Caki2 (cell line): ENCODE measurements at regions not wholly inside any gene's neighbourhood (a gene's known extent, or its start where the extent isn't known, plus 50 kb on each side); places are given as distances from the start of the nearest gene placed in this dataset.
"Not testable (repeated sequence)": the region's sequence is repeated elsewhere in the genome, so short reads cannot be mapped to it uniquely, and the experiment has no call there.

Experiments used
- DNase-seq: peaks from one replicate; pipeline ENCODE4 v3.0.0-alpha.2; 2015; ENCODE audit warnings: low read depth
- in situ Hi-C: cut with HindIII; loops from 2 replicates; pipeline ENCODE4 v1.10.0; 2016; ENCODE audit warnings: low sequenced_read_pairs, low pct_unique_long_range_greater_than_20kb, mixed read lengths

DNA sequence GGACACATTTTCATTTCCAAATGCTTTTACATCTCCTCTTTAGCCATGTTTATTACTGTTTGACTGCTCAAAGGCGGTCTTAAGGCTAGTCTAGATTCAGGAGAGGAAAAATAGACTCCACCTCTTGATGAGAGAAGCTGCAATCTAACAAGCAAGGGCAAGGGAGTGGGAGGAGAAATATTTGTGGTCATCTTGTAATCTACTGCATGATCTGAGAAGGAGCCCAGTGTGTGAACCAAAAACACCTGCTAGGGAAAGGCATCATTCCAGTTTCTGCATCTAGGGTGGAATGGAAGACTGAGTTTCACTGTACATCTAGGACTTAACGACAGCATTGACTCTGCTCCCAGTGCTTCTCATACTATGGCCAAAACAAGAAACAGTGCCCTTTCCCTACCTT lies 232.2 kb upstream of the HS3ST3A1 start:
- DNase-seq = no peak
- in situ Hi-C loops = no loop called here

DNA sequence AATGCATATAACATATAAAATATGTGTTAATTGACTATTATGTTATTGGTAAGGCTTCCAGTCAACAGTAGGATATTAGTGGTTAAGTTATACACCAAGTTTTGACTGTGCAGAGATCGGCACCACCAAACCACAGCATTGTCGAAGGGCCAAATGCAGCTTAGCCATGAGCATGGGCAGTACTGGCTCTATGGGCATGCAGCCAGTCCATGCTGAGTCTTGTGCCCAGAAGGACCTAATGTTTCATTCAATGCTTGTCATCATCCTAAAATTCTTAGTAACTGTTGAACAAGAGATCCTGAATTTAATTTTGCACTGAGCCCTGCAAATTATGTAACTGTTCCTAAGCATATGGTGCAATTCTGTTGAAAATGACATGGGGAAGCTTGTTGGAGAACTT lies 233.4 kb upstream of the HS3ST3A1 start:
- DNase-seq = no peak
- in situ Hi-C loops = no loop called here

DNA sequence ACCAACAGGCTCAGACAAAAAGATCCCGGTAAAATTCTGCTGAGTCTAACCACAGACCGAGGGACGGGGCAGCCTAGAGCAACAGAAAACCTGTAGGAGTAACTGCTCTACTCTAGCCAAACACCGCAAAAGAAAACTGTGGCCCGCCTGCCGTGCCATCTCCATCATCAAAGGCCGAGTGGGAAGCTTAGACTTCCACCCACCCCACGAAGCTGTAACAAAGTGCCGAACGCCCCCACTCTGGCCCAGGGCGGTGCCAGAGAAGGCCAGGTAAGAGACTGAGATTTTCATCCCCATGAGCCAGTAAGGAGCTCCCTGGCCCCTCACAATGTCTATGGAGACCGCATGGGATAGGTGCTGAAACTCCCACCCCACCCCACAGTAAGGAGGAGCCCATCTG lies 231.9 kb upstream of the COX10 start:
- no peak for DNase-seq
- in situ Hi-C loops = no loop called here

DNA sequence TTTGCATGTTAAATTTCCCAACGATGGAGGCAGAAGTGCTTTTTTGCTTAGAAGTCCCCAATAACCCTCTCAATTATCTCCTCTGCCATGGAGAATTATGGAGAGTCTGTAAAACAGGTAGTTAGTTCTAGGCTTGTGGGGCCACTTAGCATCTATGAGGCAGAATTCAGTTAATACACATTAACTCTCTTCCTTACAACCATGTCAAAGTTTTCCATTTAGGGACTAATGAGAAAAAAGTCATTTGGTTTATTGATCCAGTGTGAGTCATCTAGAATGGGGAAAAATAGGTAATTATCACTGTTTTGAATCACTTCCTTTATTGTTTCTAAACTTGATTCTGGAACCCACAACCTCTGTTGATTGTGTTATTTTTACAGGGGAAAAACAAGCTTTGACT lies 229.1 kb upstream of the COX10 start:
- no peak for DNase-seq
- in situ Hi-C loops = no loop called here

DNA sequence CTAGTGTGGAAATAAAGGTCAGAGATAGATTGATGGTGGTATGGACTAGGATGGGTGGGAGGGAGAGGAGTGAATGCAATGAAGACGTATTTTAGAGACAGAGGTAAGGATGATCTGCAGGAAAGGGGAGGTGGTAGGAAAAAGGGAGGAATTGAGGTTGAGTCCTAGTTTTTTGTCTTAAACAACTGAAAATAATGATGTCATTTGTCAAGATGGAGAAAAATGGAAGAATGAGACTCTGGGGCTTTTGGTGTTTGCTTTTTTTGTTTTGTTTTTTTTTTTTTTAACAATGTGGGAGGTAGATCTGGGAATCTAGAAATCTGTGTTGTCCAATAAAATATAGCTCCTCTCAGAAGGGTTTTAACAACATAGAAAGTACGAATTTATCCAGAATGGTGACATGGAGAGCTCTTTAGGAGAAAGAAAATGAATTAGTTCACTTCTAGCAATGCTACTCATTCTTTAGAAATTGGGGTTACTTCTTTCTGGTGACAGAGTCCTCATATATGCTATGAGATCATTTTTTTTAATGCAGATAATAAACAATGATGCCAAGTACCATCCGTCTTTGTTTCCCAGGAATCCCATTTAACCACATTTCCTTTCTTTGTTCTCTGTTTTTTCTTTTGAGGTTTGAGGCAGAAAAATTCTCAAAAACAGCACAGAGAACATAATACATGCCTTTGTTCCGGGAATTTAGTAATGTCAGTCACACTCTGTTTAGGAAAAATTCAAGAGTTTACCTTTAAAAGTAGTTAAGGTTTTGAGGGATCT lies 225.3 kb upstream of the COX10 start:
- in situ Hi-C loops = no loop called here
- no peak for DNase-seq

DNA sequence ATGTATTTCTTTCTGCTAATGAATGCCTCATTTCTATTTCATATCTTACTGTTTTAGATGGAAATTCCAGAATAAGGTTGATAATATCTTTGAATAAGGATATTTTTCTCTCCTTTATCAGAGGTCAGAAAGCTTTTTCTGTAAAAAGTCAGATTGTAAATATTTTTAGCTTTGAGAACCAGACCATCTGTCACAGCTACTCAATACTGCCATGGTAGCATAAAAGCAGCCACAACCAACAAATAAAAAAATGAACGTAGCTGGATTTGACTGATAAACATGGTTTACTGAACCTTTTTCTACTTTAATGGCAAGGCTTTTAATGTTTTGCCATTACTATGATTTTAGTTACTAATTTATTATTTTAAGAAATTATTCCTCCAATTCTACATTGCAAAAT lies 217.4 kb upstream of the COX10 start:
- no peak for DNase-seq
- in situ Hi-C loops = no loop called here

DNA sequence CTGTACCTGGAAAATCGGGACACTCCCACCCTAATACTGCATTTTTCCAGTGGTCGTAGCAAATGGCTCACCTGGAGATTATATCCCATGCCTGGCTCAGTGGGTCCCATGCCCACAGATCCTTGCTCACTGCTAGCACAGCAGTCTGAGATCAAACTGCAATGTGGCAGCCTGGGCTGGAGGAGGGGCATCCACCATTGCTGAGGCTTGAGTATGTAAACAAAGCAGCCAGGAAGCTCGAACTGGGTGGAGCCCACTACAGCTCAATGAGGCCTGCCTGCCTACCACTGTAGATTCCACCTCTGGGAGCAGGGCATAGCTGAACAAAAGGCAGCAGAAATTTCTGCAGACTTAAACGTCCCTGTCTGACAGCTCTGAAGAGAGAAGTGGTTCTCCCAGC lies 213.6 kb upstream of the COX10 start:
- in situ Hi-C loops, DNase-seq: not testable (repeated sequence)

DNA sequence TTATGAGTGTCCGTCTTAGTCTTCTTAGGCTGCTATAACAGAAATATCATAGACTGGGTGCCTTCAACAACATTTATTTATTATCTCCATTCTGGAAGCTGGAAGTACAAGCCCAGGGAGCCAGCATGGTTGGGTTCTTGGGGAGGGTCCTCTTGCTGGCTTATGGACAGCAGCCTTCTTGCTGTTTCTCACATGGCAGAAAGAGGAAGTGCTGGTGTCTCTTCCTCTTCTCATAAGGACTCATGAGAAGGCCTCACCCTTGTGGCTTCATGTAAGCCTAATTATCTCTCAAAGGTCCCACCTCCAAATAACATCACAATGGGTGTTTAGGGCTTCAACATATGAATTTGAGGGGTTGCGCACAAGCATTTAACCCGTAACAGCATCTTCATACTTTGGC lies 207.0 kb upstream of the COX10 start:
- DNase-seq = no peak
- in situ Hi-C loops = no loop called here

DNA sequence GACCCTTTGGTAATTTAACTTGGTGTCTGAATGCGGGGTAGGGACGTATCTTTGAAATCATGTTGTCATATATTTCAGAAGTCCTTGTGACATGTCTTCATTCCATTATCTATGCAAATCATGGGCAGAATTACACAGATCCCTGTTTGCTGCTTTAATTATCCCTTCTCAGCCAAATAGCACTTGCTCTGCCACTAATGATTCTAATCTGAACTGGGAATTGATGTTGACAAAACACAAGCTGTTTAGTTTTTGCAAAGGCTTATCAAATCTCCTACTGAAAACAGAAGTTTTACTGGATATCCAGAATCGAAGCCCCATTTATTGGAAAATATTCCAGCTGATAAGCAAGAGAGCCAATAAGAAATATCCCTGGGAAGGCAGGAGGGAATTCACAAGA lies 205.9 kb upstream of the COX10 start:
- in situ Hi-C loops = no loop called here
- no peak for DNase-seq

DNA sequence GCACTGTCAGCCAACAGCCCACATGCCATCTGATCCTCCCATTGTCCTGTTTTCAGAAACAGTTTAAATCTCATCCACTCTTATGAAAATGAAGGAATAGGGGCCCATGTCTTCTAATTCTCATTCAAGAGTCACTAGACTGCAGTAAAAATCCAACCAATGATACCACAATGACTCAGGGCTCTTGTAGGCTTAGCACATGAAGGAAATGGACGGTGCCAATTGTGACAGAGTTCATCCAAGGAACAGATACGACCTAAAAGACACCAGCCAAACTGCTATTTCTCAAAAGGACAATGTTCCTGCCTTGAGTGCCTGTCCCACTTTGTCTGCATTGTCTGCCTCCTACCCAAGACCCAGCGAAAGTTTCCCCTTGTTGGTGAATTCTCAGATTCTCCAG lies 204.8 kb upstream of the COX10 start:
- in situ Hi-C loops = no loop called here
- no peak for DNase-seq

DNA sequence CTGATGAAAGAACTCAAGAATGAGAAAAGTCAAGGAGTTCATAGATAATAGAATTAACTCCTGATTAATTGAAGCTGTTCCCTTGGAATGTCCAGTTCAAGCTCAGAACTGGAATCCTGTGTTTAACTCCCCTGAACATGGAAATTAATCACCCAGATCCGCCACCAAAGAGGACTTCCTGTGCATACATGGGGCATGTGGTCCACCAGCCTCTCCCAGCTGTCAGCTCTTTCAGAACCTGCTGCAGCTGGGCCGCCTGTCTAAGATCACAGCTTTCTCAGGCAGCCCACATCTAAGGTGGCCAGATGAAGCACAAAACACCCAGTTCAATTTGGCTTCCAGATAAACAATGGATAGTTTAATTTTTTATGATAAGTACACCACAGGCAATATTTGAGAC lies 203.7 kb upstream of the COX10 start:
- DNase-seq = no peak
- in situ Hi-C loops = no loop called here

DNA sequence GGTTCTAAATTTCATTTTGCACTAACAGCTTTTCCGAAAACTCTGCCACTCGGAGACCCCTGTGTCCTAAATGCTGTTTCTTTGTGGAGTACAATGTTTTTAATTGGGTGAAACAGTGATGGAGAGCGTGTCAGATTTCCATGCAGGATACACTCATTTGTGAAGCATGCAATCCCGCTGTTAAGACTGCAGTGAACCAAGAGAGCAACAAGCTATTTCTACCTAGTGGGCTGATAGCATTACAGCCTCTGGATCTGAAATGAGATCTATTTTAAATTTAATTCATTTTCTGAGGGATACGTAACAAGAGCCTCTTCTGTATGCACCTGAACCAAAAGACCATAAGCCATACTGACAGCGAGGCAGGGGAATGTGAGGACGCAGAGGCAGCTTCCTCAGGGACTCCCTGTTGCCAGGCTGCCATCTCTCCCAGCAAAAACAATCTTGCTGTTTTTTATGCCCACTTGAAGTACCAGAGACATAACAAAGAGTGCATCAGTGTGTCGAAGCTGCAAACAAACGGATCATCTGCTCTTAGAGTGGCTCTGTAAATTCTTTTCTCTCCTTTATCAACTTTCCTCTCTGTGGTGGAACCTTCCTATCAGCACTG lies 199.9 kb upstream of the COX10 start:
- DNase-seq = no peak
- in situ Hi-C loops = no loop called here

DNA sequence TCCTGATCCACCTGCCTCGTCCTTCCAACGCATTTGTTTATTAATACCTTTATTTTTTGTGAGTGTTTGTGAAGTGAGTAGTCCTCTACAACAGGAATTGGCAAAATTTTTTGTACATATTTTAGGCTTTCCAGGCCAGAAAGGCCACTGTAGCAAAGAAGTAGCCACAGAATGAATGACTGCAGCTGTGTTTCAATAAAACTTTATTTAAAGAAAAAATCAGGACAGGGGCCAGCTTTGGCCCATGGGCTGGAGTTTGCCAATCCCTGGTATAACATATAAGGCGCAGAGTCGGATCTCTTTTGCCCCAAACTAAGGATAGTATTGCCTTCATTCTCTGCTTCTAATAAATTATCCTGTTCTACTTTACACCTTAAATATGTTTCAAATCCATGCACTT lies 198.0 kb upstream of the COX10 start:
- in situ Hi-C loops = no loop called here
- DNase-seq = no peak

DNA sequence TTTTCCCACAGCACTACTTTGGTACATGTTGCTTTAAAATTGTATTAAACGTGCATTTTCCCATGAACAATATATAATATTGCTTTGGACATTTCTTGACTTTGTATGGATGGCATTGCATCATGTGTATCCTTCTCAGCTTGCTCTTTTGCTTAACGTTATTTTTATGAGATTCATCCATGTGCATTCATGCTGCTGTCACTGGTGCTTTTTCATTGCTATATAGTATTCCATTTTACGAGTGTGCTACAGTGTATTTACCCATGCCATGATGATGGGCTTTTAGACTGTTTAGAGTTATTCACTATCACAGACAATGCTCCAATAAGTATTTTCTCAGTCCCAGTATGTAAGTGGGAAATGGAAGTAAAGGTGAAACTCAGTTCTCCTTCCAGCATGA lies 195.2 kb upstream of the COX10 start:
- no peak for DNase-seq

DNA sequence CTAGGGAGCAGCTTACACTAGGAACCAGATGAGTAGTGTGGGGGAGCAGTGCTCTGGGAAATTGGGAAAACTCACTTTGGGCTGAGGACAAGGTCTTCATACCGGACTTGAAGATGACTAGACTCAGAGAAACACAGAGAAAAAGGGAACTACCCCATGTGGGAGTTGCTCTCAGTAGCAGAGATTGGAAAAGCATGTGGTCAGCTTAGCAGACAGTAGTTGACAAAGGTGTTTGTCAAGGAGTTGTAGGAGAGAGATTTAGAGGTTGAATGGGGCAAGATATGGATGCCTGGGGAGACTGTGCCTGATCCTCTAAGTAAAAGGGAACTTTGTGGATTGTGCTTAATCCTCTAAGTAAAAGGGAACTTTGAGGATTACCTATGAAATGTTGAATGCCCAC lies 194.5 kb upstream of the COX10 start:
- DNase-seq = no peak
- in situ Hi-C loops = no loop called here

More for the DNA sequence above, 195.2 kb upstream of the COX10 start:
- in situ Hi-C loops = no loop called here

DNA sequence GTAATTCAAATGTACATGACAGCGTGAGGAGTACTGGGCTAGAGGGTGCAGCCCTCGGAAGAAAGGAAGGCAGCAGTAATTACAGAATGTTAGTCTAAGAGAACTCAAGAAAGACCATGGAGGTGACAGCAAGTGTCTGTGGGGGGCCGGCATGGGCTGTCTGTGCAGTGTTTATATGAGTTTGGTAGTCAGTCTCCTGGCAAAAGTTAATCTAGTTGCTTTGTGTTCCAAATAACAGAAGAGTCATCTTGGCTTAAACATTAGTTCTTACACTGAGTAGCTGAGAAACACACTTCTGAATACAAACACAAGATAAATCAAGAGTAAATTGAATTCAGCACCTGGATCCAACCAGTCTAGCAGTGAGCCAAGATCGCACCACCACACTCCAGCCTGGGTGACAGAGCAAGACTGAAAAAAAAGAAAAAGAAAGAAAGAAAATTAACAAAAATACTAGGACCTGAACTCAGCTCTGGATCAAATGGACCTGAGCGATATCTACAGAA lies 189.3 kb upstream of the COX10 start:
- no peak for DNase-seq
- in situ Hi-C loops = no loop called here

DNA sequence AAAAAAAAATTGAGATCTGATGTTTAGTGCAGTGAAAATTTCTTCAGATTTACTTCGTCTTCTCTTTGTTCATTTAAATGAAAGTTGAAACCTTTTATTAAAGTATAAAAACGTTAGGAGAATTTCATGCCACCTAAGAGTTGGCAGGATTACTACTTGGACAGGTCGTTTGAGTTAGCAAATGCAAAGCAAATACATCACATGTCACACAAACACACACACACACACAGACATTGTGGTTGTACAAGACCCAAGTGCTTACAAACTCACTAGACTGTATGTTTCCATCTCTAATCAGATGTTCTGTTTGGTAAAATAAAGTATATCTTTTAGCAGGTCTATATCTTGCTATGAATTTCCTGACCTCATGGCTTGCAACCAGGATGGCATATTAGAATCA lies 185.6 kb upstream of the COX10 start:
- in situ Hi-C loops = no loop called here
- DNase-seq = no peak

DNA sequence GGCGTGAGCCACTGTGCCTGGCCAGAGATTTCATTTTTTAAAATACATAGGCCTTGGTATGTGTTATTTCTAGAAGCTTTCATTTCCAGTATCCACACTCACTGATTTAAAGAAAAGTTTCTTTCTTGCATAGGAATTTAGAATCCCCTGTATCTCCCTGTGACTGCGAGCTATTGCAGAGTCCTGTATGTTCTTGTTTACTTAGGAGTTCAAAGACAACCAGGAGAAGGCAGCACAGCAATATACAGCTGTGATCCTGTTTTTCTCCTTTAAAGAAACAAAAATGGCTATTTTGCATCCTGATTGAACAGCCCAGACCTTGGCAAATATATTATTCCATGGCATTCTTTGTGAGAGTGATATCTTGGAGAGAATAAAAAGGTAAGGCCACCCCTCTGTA lies 185.0 kb upstream of the COX10 start:
- in situ Hi-C loops = no loop called here
- no peak for DNase-seq

DNA sequence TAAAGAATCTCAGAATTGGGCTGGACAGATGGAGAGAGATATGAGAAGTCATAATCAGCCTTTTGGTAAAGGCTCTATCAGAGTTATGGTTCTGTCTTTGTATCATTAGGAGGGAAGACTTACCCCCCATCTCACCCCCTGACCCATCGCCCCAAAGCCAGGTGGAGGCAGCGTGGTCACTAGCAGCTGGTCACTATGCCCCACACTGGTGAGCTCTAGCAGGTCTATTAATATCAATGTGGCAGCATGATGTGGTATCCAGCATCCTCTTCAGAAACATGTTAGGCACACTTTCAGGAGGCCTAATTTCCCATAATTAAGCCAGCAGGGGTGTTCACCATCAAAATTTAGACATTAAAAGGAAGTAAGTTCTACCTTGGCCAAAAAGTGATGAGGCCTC lies 183.8 kb upstream of the COX10 start:
- in situ Hi-C loops = no loop called here
- no peak for DNase-seq
